ENCODE measurements at regions not wholly inside any gene's neighbourhood (a gene's known extent, or its start where the extent isn't known, plus 50 kb on each side); places are given as distances from the start of the nearest gene placed in this dataset.
A peak's percentile ranks its signal among the peaks of the same experiment; 100 is the strongest.

DNA sequence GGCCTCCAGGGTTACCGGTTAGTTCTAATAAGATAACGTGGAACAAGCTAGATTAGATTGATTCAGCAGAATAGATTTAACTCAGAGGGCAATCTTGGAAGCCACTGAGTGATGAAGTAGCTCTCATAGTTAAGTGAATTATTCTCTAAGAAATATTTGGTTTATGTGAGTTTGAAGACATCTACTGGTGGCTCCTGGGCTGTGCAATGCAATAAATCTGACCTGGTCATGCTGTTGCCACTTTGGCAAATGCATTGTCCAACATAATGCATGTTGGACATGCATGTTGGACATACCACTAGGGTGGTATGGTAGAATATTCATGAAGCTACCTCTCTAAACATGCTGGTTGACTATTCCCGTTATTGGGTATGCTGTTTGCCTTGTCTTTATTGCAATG, 493.7 kb upstream of the VRK2 start:
- H3K27me3 ChIP-seq (replicated peaks in 1 of 4; ENCODE audit: control insufficient read depth in 3 of 4, extremely low read depth in 1 of 4, insufficient read depth in 3 of 4, low read length in 3 of 4), result no peaks in the 10 kb centered on the region
- FAIRE-seq, result no peak
- POLR2A ChIA-PET (ENCODE audit: partially characterized antibody), result no interaction called here

More for the DNA sequence above, 493.7 kb upstream of the VRK2 start:
- no peaks in the 10 kb centered on the region for H4K20me1 ChIP-seq (replicated peaks in 1 of 2; ENCODE audit: control insufficient read depth in 1 of 2, insufficient read depth in 2 of 2, low read length in 2 of 2)
- no peak overlapping the region for H2BK20ac ChIP-seq (ENCODE audit: low read length)
- H2BK12ac ChIP-seq (ENCODE audit: low read depth, low read length), result no peak overlapping the region
- no peak overlapping the region for H3K4me3 ChIP-seq (ENCODE audit: extremely low read depth in 1 of 4, insufficient read depth in 2 of 4, low read depth in 3 of 4, low read length in 4 of 4)
- H3K14ac ChIP-seq (ENCODE audit: insufficient read length), result no peak overlapping the region
- H2BK15ac ChIP-seq (ENCODE audit: low read length), result no peak overlapping the region
- H2AFZ ChIP-seq (ENCODE audit: low read length), result no peak overlapping the region
- H2AK5ac ChIP-seq (ENCODE audit: low read depth, low read length), result no peak overlapping the region
- H3K79me2 ChIP-seq (ENCODE audit: control insufficient read depth in 1 of 2, insufficient read depth in 2 of 2, low read length in 2 of 2), result no peaks in the 10 kb centered on the region
- peaks cover 0 to 10% of the 10 kb centered on the region in 2 experiments; a peak in 1 of 4 replicates for H3K9me3 ChIP-seq (ENCODE audit: insufficient read depth in 2 of 2, low read depth in 1 of 2, low read length in 1 of 2)
- no peak overlapping the region for H4K5ac ChIP-seq (ENCODE audit: insufficient read length, low read depth, low read length)
- no peak overlapping the region for H3K9ac ChIP-seq (replicated peaks in 1 of 4; ENCODE audit: extremely low read depth in 1 of 4, low read depth in 3 of 4, low read length in 3 of 4)
- H4K8ac ChIP-seq (ENCODE audit: extremely low read depth, insufficient read depth, low read length), result no peak overlapping the region
- H3K18ac ChIP-seq (ENCODE audit: extremely low read depth, low read length), result no peak overlapping the region
- CTCF ChIA-PET (ENCODE audit: partially characterized antibody), result interaction anchor here (1.3 to 1.4 kb wide), 3 partner anchors 9 to 17 kb away, joined by 3 to 5 read pairs (median 5); no protein-coding TSS in a partner anchor
- H3K4ac ChIP-seq (replicated peaks; ENCODE audit: insufficient read length, low read depth, low read length), result no peak overlapping the region
- H3K36me3 ChIP-seq (ENCODE audit: control insufficient read depth in 2 of 4, insufficient read depth in 4 of 4, low read length in 3 of 4), result no peaks in the 10 kb centered on the region
- no peak for DNase-seq (ENCODE audit: low read depth in 1 of 2, low spot score in 2 of 2)
- no peak overlapping the region for H2BK120ac ChIP-seq (replicated peaks; ENCODE audit: low read depth, low read length)
- no peak overlapping the region for H3K56ac ChIP-seq (replicated peaks; ENCODE audit: insufficient read length, low read depth, low read length)
- H3K4me1 ChIP-seq (replicated peaks in 1 of 4; ENCODE audit: control insufficient read depth in 3 of 4, insufficient read depth in 4 of 4, low read length in 3 of 4), result no peaks in the 10 kb centered on the region
- WGBS, 2 experiments (ENCODE audit: extremely low coverage in 1 of 2, insufficient coverage in 1 of 2, insufficient read length in 1 of 2, insufficient replicate concordance in 2 of 2, low coverage in 1 of 2, low lambda C conversion rate in 2 of 2, missing lambda C conversion rate in 1 of 2), result 84% methylated on average over 3 of the region's 3 CpGs; no CpG with 5 or more reads in 1 of the 2 experiments
- no peak overlapping the region for H3K23ac ChIP-seq (ENCODE audit: insufficient read length)
- H2BK5ac ChIP-seq (ENCODE audit: low read depth, low read length), result no peak overlapping the region
- TF ChIP-seq BRCA1 (IDR thresholded peaks at IDR 0.05; ENCODE audit: low read depth, low read length), result no peak
- no peak for TF ChIP-seq CHD2 (IDR thresholded peaks at IDR 0.05; ENCODE audit: low read length)
- TF ChIP-seq KDM1A (IDR thresholded peaks at IDR 0.05; ENCODE audit: borderline replicate concordance, low read length), result no peak
- TF ChIP-seq TBP (IDR thresholded peaks at IDR 0.05; ENCODE audit: low read depth, low read length), result no peak
- no peak for TF ChIP-seq TEAD4 (IDR thresholded peaks at IDR 0.05; ENCODE audit: low read depth, low read length)
- no peak for TF ChIP-seq EP300 (IDR thresholded peaks at IDR 0.05; ENCODE audit: borderline replicate concordance in 1 of 2, low read depth in 2 of 2, low read length in 2 of 2)
- TF ChIP-seq SUZ12 (IDR thresholded peaks at IDR 0.05; ENCODE audit: low read length), result no peak
- TF ChIP-seq YY1 (IDR thresholded peaks at IDR 0.05; ENCODE audit: low read depth, low read length), result no peak
- no peak for TF ChIP-seq NRF1 (IDR thresholded peaks at IDR 0.05; ENCODE audit: low read depth, low read length)
- TF ChIP-seq CTCF (IDR thresholded peaks at IDR 0.05; ENCODE audit: control extremely low read depth in 1 of 3, insufficient read depth in 1 of 3, low read depth in 1 of 3, low read length in 3 of 3), result no peak
- TF ChIP-seq HDAC6 (IDR thresholded peaks at IDR 0.05; ENCODE audit: low read depth, low read length), result no peak
- TF ChIP-seq BCL11A (IDR thresholded peaks at IDR 0.05; ENCODE audit: low read depth in 2 of 2, low read length in 2 of 2), result no peak
- H3K4me2 ChIP-seq (ENCODE audit: insufficient read depth in 1 of 2, low read depth in 2 of 2, low read length in 2 of 2), result no peak overlapping the region
- no peaks in the 10 kb centered on the region for H3K79me1 ChIP-seq (ENCODE audit: low read depth, low read length)
- H3K23me2 ChIP-seq (ENCODE audit: low read depth, low read length), result no peaks in the 10 kb centered on the region
- H3K27ac ChIP-seq (ENCODE audit: low read depth, low read length), result 0 out of 2 replicates have a peak overlapping the region, but pooled peaks have one; percentile 10
- no peak overlapping the region for H4K91ac ChIP-seq (replicated peaks; ENCODE audit: insufficient read length, low read length)

All from H1 (cell line).